Spleen (tissue), 11 donors: ENCODE measurements at regions not wholly inside any gene's neighbourhood (a gene's known extent, or its start where the extent isn't known, plus 50 kb on each side); places are given as distances from the start of the nearest gene placed in this dataset.

ENCODE experiments used
- DNase-seq: peaks from one replicate; pipeline ENCODE4 v3.0.0-alpha.2; 2020
- H3K27ac ChIP-seq, 8 donors: fragments of 200-600 bp; sonication (generic) in 7 of 8; 1 replicate in 4 of 8; 2 replicates in 4 of 8; pipeline versions ENCODE4 v1.5.0 to v1.8.0; 2016 to 2021; ENCODE audit warnings: inconsistent platforms in 4 of 8, mild to moderate bottlenecking in 4 of 8, moderate library complexity in 1 of 8
- H3K27me3 ChIP-seq, 7 donors: fragments of 200-600 bp; sonication (generic) in 6 of 7; replicated peaks in 1 of 7; 1 replicate in 4 of 7; 2 replicates in 3 of 7; pipeline versions ENCODE4 v1.5.0 to v1.8.0; 2016 to 2021; ENCODE audit warnings: inconsistent platforms in 3 of 7, mild to moderate bottlenecking in 1 of 7
- H3K36me3 ChIP-seq, 6 donors: fragments of 200-600 bp; sonication (generic) in 5 of 6; 1 replicate in 4 of 6; 2 replicates in 2 of 6; pipeline versions ENCODE4 v1.5.0 to v1.8.0; 2016 to 2021; ENCODE audit warnings: inconsistent platforms in 2 of 6
- H3K4me1 ChIP-seq, 6 donors: fragments of 200-600 bp; sonication (generic) in 5 of 6; 1 replicate in 3 of 6; 2 replicates in 3 of 6; pipeline versions ENCODE4 v1.5.0 to v1.8.0; 2016 to 2021; ENCODE audit warnings: inconsistent platforms in 3 of 6
- H3K4me3 ChIP-seq, 8 donors: fragments of 200-600 bp; sonication (generic) in 7 of 8; 1 replicate in 4 of 8; 2 replicates in 4 of 8; pipeline versions ENCODE4 v1.5.0 to v1.8.0; 2016 to 2021; ENCODE audit warnings: inconsistent platforms in 4 of 8, mild to moderate bottlenecking in 4 of 8, moderate library complexity in 2 of 8
- H3K9me3 ChIP-seq, 8 donors: fragments of 200-600 bp; sonication (generic) in 7 of 8; 1 replicate in 4 of 8; 2 replicates in 4 of 8; pipeline versions ENCODE4 v1.5.0 to v1.8.0; 2016 to 2021; ENCODE audit warnings: inconsistent platforms in 4 of 8
- POLR2A ChIP-seq, 3 donors: fragments of 450-650 bp; IDR thresholded peaks; one replicate each; pipeline ENCODE4 v1.5.1; 2017; ENCODE audit warnings: antibody characterized with exemption in 3 of 3, mild to moderate bottlenecking in 1 of 3
- POLR2AphosphoS5 ChIP-seq, 3 donors: sonication (generic); formaldehyde crosslinking; IDR thresholded peaks; one replicate each; pipeline ENCODE4 v1.5.1; 2017; ENCODE audit warnings: antibody characterized with exemption in 3 of 3
- WGBS, 5 donors: extraction: QIAGEN DNeasy Blood & Tissue Kit in 3 of 5; methylation state at CpG; one replicate each; pipeline versions ENCODE4 v1.1.5 to v1.1.7; 2013 to 2018; 5-methylcytosine and 5-hydroxymethylcytosine counted together
- intact Hi-C: fragments of 100-400 bp; cut with DNase I; formaldehyde crosslinking; loops from one replicate; pipeline ENCODE4 v1.15.0; 2023; ENCODE audit warnings: low total_unique reads
- TF ChIP-seq, protein P1 (sequence below), 11 experiments: fragments of 200-600 bp in 7 of 11; fragments of 450-650 bp in 4 of 11; sonication (generic) in 4 of 11; IDR thresholded peaks in 8 of 11; conservative IDR thresholded peaks in 3 of 11; 1 replicate in 7 of 11; 2 replicates in 4 of 11; pipeline versions ENCODE4 v1.4.0 to v1.8.0; 2016 to 2021; ENCODE audit warnings: antibody characterized with exemption in 11 of 11, inconsistent platforms in 4 of 11, mild to moderate bottlenecking in 1 of 11
- donor health status: healthy with polysubstance abuse.
- donor health status: DM: no; HTN: no; CAD: no; lungs with moderate emphysema.
- donor health status: DM: no; HTN: no; CAD: no.
- donor health status: Bipolar disorder and iron deficiency.
- donor health status: healthy.
- donor health status: DM: no; HTN: no; CAD: no.
- donor health status: DM: yes; HTN: yes; CAD: no.

DNA sequence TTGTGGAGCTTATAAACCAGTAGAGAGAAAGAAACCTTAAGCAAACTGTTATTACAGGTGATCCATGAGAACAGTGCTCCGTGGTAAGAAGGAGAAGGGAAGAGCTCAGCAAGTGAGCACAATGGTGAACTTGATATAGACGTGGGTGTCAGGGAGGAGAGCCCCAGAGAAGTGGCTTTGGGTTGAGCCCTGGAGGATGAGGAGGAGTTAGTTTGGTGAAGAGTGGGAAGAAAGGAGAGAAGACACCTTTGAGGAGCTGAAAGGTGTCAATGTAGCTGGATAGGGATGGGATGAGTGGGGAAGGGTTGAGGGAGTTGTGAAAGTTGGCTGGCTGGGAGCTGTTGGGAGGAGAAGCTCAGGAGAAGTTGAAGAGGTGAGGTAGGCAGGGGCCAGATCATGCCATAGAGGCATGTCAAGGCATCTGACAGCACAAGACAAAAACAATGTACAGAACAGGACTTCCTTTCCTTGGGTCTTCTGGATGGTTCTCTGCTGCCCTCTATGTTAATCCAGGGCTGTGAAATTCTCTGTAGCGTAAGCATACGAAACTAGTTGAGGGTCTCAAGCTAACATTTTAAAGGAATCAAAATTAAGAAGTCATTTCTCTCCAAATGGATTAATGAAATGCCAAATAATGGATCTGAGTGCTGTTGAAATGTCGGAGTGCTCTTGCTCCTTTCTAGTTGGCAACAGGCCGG, 501.9 kb downstream of the KDM4C start:
- intact Hi-C loops, result no loop called here
- H3K4me1 ChIP-seq, result no peaks in the 10 kb centered on the region
- no peaks in the 10 kb centered on the region for H3K36me3 ChIP-seq
- peaks cover 0 to 8% (median 0%) of the 10 kb centered on the region in 7 donors for H3K27me3 ChIP-seq
- no peak overlapping the region for H3K4me3 ChIP-seq
- no peak overlapping the region for H3K27ac ChIP-seq
- 78 to 90% (median 83%) methylated on average over 6 of the region's 6 CpGs for WGBS, 5 donors
- TF ChIP-seq POLR2AphosphoS5 (IDR thresholded peaks at IDR 0.05) (no peak), POLR2A (IDR thresholded peaks at IDR 0.05) (no peak)
- TF ChIP-seq, protein P1, sequence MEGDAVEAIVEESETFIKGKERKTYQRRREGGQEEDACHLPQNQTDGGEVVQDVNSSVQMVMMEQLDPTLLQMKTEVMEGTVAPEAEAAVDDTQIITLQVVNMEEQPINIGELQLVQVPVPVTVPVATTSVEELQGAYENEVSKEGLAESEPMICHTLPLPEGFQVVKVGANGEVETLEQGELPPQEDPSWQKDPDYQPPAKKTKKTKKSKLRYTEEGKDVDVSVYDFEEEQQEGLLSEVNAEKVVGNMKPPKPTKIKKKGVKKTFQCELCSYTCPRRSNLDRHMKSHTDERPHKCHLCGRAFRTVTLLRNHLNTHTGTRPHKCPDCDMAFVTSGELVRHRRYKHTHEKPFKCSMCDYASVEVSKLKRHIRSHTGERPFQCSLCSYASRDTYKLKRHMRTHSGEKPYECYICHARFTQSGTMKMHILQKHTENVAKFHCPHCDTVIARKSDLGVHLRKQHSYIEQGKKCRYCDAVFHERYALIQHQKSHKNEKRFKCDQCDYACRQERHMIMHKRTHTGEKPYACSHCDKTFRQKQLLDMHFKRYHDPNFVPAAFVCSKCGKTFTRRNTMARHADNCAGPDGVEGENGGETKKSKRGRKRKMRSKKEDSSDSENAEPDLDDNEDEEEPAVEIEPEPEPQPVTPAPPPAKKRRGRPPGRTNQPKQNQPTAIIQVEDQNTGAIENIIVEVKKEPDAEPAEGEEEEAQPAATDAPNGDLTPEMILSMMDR (IDR thresholded peaks at IDR 0.05 in 8 of 11, conservative IDR thresholded peaks at IDR 0.05 in 3 of 11), result no peak
- H3K9me3 ChIP-seq, result no peaks in the 10 kb centered on the region
- DNase-seq, result no peak

DNA sequence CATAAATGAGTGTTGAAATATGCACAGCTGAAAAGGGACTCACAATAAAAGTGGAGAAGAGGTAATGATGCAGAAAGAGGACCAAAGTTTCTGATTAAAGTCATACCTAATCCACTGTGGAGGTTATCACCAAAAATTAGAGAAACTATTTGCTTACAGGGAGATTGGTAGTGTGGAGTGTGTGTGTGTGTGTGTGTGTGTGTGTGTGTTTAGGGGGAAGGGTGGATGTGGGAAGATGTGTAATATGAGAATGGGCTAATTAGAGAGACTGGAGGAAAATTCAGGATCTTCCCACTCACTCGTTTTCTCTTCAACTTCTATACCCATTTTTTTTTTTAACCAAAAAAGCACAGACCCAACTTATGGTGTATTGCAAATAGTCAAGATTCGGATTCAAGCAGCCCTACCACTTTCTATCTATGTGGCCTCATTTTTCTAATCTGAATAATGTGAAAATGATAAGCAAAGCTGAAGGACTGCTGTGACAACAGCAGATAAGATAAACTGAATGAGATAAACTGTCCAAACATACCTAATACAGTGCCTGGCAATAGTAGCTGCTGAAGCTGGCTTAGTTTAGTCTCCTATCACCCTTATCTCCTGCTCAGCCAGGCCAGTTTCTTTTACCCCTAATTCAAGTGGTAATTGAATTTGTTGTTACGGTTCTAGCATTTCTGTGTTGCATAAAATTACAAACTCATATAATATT, 501.1 kb downstream of the KDM4C start:
- Histone ChIP-seq H3K36me3 (no peaks in the 10 kb centered on the region), H3K27me3 (peaks cover 0 to 8% (median 0%) of the 10 kb centered on the region in 7 donors), H3K4me3 (no peak overlapping the region), H3K4me1 (no peaks in the 10 kb centered on the region), H3K27ac (no peak overlapping the region), H3K9me3 (no peaks in the 10 kb centered on the region)
- TF ChIP-seq POLR2A (IDR thresholded peaks at IDR 0.05) (no peak), POLR2AphosphoS5 (IDR thresholded peaks at IDR 0.05) (no peak)
- TF ChIP-seq, protein P1 (IDR thresholded peaks at IDR 0.05 in 8 of 11, conservative IDR thresholded peaks at IDR 0.05 in 3 of 11), result no peak
- intact Hi-C loops, result no loop called here
- no peak for DNase-seq
- 69 to 81% (median 75%) methylated on average over 3 of the region's 3 CpGs for WGBS, 5 donors

DNA sequence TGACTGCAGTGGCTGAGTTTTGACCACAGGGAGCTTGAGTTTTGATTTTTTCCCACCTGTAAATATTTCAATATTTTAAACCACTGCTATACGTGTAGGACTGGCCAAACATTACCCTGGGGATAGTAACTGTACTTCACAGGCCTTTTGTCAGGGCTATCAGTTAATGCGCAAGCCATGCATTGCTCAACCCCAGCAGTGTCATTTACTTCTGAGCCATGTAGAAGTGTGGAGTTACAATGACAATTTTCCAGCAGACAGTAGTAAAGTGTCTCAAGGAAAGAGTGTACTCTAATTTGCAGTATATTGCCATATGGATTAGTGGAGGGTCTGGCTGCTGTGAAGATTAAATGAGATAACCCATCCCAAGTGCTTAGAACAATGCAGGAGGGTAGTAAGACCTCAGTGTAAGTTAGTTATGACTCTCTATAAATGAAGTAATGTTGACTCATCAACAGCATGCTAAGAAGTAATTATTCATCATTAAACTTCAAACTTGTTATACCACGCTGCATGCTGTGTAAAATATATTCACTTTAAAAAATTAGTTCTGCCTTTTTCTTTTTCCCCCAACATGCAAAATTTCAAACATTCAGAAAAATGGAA, 489.2 kb downstream of the KDM4C start:
- no peak for TF ChIP-seq POLR2A (IDR thresholded peaks at IDR 0.05)
- TF ChIP-seq POLR2AphosphoS5 (IDR thresholded peaks at IDR 0.05), result no peak
- TF ChIP-seq, protein P1 (IDR thresholded peaks at IDR 0.05 in 8 of 11, conservative IDR thresholded peaks at IDR 0.05 in 3 of 11), result no peak
- Histone ChIP-seq H3K4me3 (no peak overlapping the region), H3K27me3 (no peaks in the 10 kb centered on the region), H3K27ac (no peak overlapping the region), H3K36me3 (no peaks in the 10 kb centered on the region), H3K9me3 (no peaks in the 10 kb centered on the region), H3K4me1 (no peaks in the 10 kb centered on the region)
- intact Hi-C loops, result no loop called here
- 86 to 97% (median 88%) methylated on average over 3 of the region's 3 CpGs for WGBS, 5 donors
- no peak for DNase-seq
